ENCODE measurements at regions not wholly inside any gene's neighbourhood (a gene's known extent, or its start where the extent isn't known, plus 50 kb on each side); places are given as distances from the start of the nearest gene placed in this dataset.

DNA sequence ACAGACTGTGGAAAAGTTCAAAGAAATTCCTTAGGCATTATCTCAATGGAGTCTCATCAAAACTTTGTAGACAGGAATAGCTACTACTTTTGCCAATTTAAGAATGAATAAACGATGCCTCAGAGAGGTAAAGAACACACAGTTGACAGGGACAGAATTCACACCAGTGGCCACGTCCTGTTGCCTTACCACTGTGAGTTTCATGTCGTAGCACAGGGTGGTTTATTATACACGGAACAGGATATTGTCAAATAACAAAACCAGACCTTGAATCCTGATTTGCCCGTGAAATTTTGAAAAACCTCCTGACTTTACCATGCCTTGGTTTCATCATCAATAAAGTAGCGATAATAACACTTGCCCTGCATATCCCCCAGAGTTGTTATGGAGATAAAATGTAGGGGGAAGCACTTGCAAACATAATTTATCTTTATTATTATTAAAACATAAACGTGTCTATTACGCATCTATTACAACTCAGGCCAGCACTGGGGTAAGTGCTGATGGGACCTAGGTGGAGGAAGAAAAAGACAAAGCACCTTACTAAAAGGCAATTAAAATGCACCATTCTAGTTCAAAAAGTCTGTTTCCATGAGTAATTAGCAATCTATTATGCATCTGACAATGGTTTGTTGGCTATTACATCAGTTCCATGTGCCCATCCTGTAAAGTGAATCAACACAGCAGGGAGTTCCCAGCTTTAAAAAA, 408.1 kb upstream of the RUNX1 start:
- TF ChIP-seq ZC3H10 (CRISPR knock-in tag; IDR thresholded peaks at IDR 0.05), result no peak
- no peak for TF ChIP-seq ARNTL (CRISPR knock-in tag; IDR thresholded peaks at IDR 0.05; ENCODE audit: borderline replicate concordance, low read depth)
- TF ChIP-seq RARB (CRISPR knock-in tag; IDR thresholded peaks at IDR 0.05), result no peak
- no peak for TF ChIP-seq OSR1 (CRISPR knock-in tag; IDR thresholded peaks at IDR 0.05)
- no peak for TF ChIP-seq TOX (CRISPR knock-in tag; IDR thresholded peaks at IDR 0.05; ENCODE audit: borderline replicate concordance)
- TF ChIP-seq, protein P1, sequence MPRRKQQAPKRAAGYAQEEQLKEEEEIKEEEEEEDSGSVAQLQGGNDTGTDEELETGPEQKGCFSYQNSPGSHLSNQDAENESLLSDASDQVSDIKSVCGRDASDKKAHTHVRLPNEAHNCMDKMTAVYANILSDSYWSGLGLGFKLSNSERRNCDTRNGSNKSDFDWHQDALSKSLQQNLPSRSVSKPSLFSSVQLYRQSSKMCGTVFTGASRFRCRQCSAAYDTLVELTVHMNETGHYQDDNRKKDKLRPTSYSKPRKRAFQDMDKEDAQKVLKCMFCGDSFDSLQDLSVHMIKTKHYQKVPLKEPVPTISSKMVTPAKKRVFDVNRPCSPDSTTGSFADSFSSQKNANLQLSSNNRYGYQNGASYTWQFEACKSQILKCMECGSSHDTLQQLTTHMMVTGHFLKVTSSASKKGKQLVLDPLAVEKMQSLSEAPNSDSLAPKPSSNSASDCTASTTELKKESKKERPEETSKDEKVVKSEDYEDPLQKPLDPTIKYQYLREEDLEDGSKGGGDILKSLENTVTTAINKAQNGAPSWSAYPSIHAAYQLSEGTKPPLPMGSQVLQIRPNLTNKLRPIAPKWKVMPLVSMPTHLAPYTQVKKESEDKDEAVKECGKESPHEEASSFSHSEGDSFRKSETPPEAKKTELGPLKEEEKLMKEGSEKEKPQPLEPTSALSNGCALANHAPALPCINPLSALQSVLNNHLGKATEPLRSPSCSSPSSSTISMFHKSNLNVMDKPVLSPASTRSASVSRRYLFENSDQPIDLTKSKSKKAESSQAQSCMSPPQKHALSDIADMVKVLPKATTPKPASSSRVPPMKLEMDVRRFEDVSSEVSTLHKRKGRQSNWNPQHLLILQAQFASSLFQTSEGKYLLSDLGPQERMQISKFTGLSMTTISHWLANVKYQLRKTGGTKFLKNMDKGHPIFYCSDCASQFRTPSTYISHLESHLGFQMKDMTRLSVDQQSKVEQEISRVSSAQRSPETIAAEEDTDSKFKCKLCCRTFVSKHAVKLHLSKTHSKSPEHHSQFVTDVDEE (CRISPR knock-in tag; IDR thresholded peaks at IDR 0.05), result no peak
- TF ChIP-seq GLIS3 (CRISPR knock-in tag; IDR thresholded peaks at IDR 0.05), result no peak
- no peak for TF ChIP-seq ZFP30 (CRISPR knock-in tag; IDR thresholded peaks at IDR 0.05)
- TF ChIP-seq, protein P2, sequence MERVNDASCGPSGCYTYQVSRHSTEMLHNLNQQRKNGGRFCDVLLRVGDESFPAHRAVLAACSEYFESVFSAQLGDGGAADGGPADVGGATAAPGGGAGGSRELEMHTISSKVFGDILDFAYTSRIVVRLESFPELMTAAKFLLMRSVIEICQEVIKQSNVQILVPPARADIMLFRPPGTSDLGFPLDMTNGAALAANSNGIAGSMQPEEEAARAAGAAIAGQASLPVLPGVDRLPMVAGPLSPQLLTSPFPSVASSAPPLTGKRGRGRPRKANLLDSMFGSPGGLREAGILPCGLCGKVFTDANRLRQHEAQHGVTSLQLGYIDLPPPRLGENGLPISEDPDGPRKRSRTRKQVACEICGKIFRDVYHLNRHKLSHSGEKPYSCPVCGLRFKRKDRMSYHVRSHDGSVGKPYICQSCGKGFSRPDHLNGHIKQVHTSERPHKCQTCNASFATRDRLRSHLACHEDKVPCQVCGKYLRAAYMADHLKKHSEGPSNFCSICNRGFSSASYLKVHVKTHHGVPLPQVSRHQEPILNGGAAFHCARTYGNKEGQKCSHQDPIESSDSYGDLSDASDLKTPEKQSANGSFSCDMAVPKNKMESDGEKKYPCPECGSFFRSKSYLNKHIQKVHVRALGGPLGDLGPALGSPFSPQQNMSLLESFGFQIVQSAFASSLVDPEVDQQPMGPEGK (CRISPR knock-in tag; IDR thresholded peaks at IDR 0.05; ENCODE audit: borderline replicate concordance), result no peak
- TF ChIP-seq ZNF565 (CRISPR knock-in tag; conservative IDR thresholded peaks at IDR 0.05; ENCODE audit: low read depth), result no peak
- no peak for TF ChIP-seq ZNF70 (CRISPR knock-in tag; IDR thresholded peaks at IDR 0.05)
- no peak for TF ChIP-seq CSDC2 (CRISPR knock-in tag; IDR thresholded peaks at IDR 0.05)
- no peak for TF ChIP-seq BACH2 (CRISPR knock-in tag; IDR thresholded peaks at IDR 0.05; ENCODE audit: borderline replicate concordance)

Data from SK-N-SH treated with all-trans-retinoic acid at 6 μM for 48 hours (cell line).